A673 (cell line): ENCODE measurements at regions not wholly inside any gene's neighbourhood (a gene's known extent, or its start where the extent isn't known, plus 50 kb on each side); places are given as distances from the start of the nearest gene placed in this dataset.

Experiments used
- CTCF ChIP-seq: fragments of 300-800, 200-600 bp; sonication (generic); conservative IDR thresholded peaks from 2 replicates; pipeline ENCODE4 v1.5.1; 2017; ENCODE audit warnings: low read depth, mild to moderate bottlenecking, antibody characterized with exemption, low read length, moderate library complexity, mixed read lengths
- EZH2 ChIP-seq: fragments of 200-600 bp; sonication (generic); IDR thresholded peaks from 2 replicates; pipeline ENCODE4 v1.6.1; 2017; ENCODE audit warnings: borderline replicate concordance, low read depth, mild to moderate bottlenecking, mixed read lengths, antibody characterized with exemption, low read length; ENCODE audit not compliant: poor library complexity, severe bottlenecking

- no peak for TF ChIP-seq CTCF
- TF ChIP-seq EZH2 = no peak
These were observed 857.3 kb downstream of the TUSC7 start for GRCh38 chr3:117566926-117567325.
